OCI-LY7 (cell line): ENCODE measurements at regions not wholly inside any gene's neighbourhood (a gene's known extent, or its start where the extent isn't known, plus 50 kb on each side); places are given as distances from the start of the nearest gene placed in this dataset.

ENCODE experiments used
- BruUV-seq: library from RNA; stranded (reverse); fragments of 400-500 nt; replicated peaks from 2 replicates; lab custom pipeline; 2021; lab: Mats Ljungman, UMichigan
- CTCF ChIA-PET: fragments of 300-600 bp; sonication (Branson Sonifier 250); formaldehyde crosslinking; loops from one replicate; lab custom pipeline; 2022; ENCODE audit warnings: antibody characterized with exemption; ENCODE audit not compliant: unreplicated experiment; lab: Charles Lee
- POLR2A ChIA-PET: fragments of 300-600 bp; sonication (Branson Sonifier 250); formaldehyde crosslinking; loops from one replicate; lab custom pipeline; 2022; ENCODE audit warnings: antibody characterized with exemption; lab: Charles Lee
- DNase-seq: peaks from one replicate; pipeline ENCODE4 v3.0.0-alpha.2; 2015; ENCODE audit warnings: low spot score
- H2AFZ ChIP-seq: fragments of 200-600 bp; sonication (generic), shearing (Covaris generic); 2 replicates; pipeline ENCODE4 v1.6.1; 2014; ENCODE audit warnings: mild to moderate bottlenecking, antibody characterized with exemption, low read length, moderate library complexity
- H3K27ac ChIP-seq: fragments of 200-600 bp; sonication (generic); 2 replicates; pipeline ENCODE4 v1.5.1; 2014; ENCODE audit warnings: mixed run types, low read depth, mild to moderate bottlenecking, moderate library complexity, low read length, inconsistent platforms; ENCODE audit not compliant: poor library complexity, severe bottlenecking
- H3K36me3 ChIP-seq: fragments of 200-600 bp; sonication (generic); 2 replicates; pipeline ENCODE4 v1.6.1; 2014; ENCODE audit warnings: mild to moderate bottlenecking, antibody characterized with exemption, low read length, moderate library complexity, mixed read lengths; ENCODE audit not compliant: insufficient read depth
- H3K4me1 ChIP-seq: fragments of 200-600 bp; sonication (generic); 2 replicates; pipeline ENCODE4 v1.5.1; 2014; ENCODE audit warnings: mild to moderate bottlenecking, low read length; ENCODE audit not compliant: insufficient read depth, poor library complexity, severe bottlenecking
- H3K4me2 ChIP-seq: fragments of 200-600 bp; sonication (generic); 2 replicates; pipeline ENCODE4 v1.6.1; 2014; ENCODE audit warnings: mild to moderate bottlenecking, low read length
- H3K4me3 ChIP-seq: fragments of 200-600 bp; sonication (generic); 2 replicates; pipeline ENCODE4 v1.5.1; 2014; ENCODE audit warnings: mild to moderate bottlenecking, low read depth, low read length; ENCODE audit not compliant: poor library complexity, severe bottlenecking
- H3K79me2 ChIP-seq: fragments of 200-600 bp; sonication (generic); 2 replicates; pipeline ENCODE4 v1.6.1; 2016; ENCODE audit warnings: low read depth, mild to moderate bottlenecking, low read length, moderate library complexity, mixed read lengths; ENCODE audit not compliant: insufficient read depth
- H3K9me2 ChIP-seq: fragments of 200-600 bp; sonication (generic); 2 replicates; pipeline ENCODE4 v1.6.1; 2016; ENCODE audit warnings: mild to moderate bottlenecking, low read length, mixed read lengths; ENCODE audit not compliant: insufficient read depth
- H3K9me3 ChIP-seq: fragments of 200-600 bp; sonication (generic); 2 replicates; pipeline ENCODE4 v1.6.1; 2014; ENCODE audit warnings: mild to moderate bottlenecking, mixed run types, low read length, mixed read lengths
- H4K20me1 ChIP-seq: fragments of 200-600 bp; sonication (generic); 2 replicates; pipeline ENCODE4 v1.6.1; 2014; ENCODE audit warnings: mild to moderate bottlenecking, antibody characterized with exemption, low read length, moderate library complexity, mixed read lengths; ENCODE audit not compliant: insufficient read depth
- EZH2phosphoT487 ChIP-seq: fragments of 200-600 bp; sonication (generic); IDR thresholded peaks from 2 replicates; pipeline ENCODE4 v1.6.1; 2018; ENCODE audit warnings: low read depth, borderline replicate concordance, mild to moderate bottlenecking, mixed run types, antibody characterized with exemption, low read length, moderate library complexity, mixed read lengths
- intact Hi-C: fragments of 100-400 bp; cut with micrococcal nuclease; formaldehyde crosslinking; loops from one replicate; pipeline ENCODE4 v1.10.0; 2022; ENCODE audit not compliant: unreplicated experiment
- TF ChIP-seq, protein P1 (sequence below): fragments of 200-600 bp; sonication (generic); conservative IDR thresholded peaks from 2 replicates; pipeline ENCODE4 v1.5.1; 2014; ENCODE audit warnings: mild to moderate bottlenecking, antibody characterized with exemption, low read length, moderate library complexity, mixed read lengths

DNA sequence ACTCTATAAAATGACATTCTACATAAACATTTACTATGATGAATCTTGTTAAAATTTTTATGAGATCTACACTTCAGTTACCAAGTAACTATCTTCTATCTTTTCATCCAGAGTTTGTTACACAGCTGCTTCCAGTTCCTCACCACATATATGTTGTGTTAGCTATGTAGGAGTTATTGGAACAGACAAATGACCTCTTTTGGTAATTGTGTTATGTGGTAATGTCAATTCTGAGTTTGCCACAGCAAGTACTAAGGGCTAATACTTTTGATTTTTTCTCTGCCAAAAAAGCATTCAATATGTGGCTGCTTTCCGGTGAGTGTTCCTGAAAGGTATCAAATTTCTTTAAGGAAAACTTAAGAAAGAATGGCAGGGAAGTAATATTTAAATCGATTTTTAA is 573.9 kb upstream of the PCDH15 start:
- Histone ChIP-seq H3K27ac (no peak overlapping the region), H3K4me1 (no peaks in the 10 kb centered on the region), H3K79me2 (no peaks in the 10 kb centered on the region), H4K20me1 (no peaks in the 10 kb centered on the region), H2AFZ (no peak overlapping the region), H3K36me3 (no peaks in the 10 kb centered on the region), H3K4me2 (no peak overlapping the region), H3K4me3 (no peak overlapping the region), H3K9me3 (no peaks in the 10 kb centered on the region), H3K9me2 (no peaks in the 10 kb centered on the region)
- ChIA-PET CTCF (no interaction called here), POLR2A (no interaction called here)
- intact Hi-C loops, result no loop called here
- TF ChIP-seq, protein P1, sequence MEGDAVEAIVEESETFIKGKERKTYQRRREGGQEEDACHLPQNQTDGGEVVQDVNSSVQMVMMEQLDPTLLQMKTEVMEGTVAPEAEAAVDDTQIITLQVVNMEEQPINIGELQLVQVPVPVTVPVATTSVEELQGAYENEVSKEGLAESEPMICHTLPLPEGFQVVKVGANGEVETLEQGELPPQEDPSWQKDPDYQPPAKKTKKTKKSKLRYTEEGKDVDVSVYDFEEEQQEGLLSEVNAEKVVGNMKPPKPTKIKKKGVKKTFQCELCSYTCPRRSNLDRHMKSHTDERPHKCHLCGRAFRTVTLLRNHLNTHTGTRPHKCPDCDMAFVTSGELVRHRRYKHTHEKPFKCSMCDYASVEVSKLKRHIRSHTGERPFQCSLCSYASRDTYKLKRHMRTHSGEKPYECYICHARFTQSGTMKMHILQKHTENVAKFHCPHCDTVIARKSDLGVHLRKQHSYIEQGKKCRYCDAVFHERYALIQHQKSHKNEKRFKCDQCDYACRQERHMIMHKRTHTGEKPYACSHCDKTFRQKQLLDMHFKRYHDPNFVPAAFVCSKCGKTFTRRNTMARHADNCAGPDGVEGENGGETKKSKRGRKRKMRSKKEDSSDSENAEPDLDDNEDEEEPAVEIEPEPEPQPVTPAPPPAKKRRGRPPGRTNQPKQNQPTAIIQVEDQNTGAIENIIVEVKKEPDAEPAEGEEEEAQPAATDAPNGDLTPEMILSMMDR, result no peak
- TF ChIP-seq EZH2phosphoT487, result no peak
- DNase-seq, result no peak
- BruUV-seq, result no TSS peak

DNA sequence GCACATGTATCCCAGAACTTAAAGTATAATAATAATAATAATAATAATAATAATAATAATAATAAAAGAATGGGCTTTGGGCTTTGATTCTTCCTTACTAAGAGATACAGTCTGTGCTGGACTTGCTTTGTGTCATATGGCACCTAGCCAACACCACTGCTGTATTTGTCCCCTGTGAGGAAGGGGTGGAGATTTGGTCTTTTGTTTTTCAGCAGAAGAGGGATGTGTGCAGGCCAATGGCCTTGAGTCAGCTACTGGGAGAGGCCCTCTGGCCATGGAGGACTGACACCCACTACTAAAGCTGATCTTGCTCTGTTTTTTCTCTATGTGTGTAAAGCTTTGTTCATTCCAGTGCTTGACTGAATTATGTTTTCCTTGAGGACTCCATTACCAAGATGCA is 573.0 kb upstream of the PCDH15 start:
- H4K20me1 ChIP-seq, result no peaks in the 10 kb centered on the region
- BruUV-seq, result no TSS peak

DNA sequence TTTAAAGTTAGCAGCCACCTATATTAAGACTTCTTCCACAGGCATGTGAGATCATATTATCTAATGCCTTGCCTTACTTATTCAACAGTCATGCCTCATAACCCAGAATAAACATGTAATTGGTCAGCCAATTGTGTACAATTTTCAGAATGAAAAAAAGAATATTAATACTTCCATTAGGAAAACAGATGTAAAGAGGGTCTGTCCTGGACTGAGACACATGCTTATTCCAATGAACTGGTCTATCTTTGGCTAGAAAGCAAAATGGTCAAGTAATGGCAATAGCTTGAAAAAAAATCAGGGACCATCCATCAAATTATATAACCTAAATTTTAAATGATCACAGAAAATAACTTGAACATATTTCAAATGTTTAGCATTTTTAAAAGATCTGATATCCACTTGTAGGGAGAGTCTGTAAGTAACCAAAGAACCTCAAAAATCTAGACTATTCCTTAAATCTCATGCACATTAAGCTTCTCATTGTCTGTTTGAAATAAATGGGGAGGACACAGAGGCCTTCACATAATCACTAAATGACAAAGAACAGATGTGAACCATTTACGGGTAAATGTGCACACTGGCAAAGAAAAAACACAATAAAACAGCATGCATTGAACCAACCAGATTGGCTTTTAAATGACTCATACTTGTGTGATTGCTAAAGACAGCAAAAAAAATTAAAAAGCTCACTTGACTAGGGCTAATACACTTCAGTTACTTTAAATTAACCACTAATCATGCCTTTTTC is 568.8 kb upstream of the PCDH15 start:
- intact Hi-C loops, result no loop called here
- Histone ChIP-seq H3K9me3 (no peaks in the 10 kb centered on the region), H3K27ac (no peak overlapping the region), H3K4me1 (no peaks in the 10 kb centered on the region), H3K9me2 (no peaks in the 10 kb centered on the region), H3K4me3 (no peak overlapping the region), H3K79me2 (no peaks in the 10 kb centered on the region), H3K4me2 (no peak overlapping the region), H3K36me3 (no peaks in the 10 kb centered on the region), H2AFZ (no peak overlapping the region), H4K20me1 (no peaks in the 10 kb centered on the region)
- ChIA-PET CTCF (no interaction called here), POLR2A (interaction anchor here (0.6 to 1.1 kb wide), 2 partner anchors 10 to 185 kb away, joined by 3 to 4 read pairs; no protein-coding TSS in a partner anchor)
- no TSS peak for BruUV-seq
- TF ChIP-seq EZH2phosphoT487, result no peak
- TF ChIP-seq, protein P1, result no peak
- no peak for DNase-seq

More for the DNA sequence above, 573.0 kb upstream of the PCDH15 start:
- H3K4me1 ChIP-seq, result no peaks in the 10 kb centered on the region
- H3K9me2 ChIP-seq, result no peaks in the 10 kb centered on the region
- TF ChIP-seq, protein P1, result no peak
- no peak for TF ChIP-seq EZH2phosphoT487
- no peaks in the 10 kb centered on the region for H3K79me2 ChIP-seq
- H3K4me3 ChIP-seq, result no peak overlapping the region
- DNase-seq, result no peak
- ChIA-PET POLR2A (no interaction called here), CTCF (no interaction called here)
- no peak overlapping the region for H3K27ac ChIP-seq
- H3K9me3 ChIP-seq, result no peaks in the 10 kb centered on the region
- intact Hi-C loops, result no loop called here
- H3K36me3 ChIP-seq, result no peaks in the 10 kb centered on the region
- no peak overlapping the region for H3K4me2 ChIP-seq
- H2AFZ ChIP-seq, result no peak overlapping the region
